ENCODE measurements at regions not wholly inside any gene's neighbourhood (a gene's known extent, or its start where the extent isn't known, plus 50 kb on each side); places are given as distances from the start of the nearest gene placed in this dataset.

DNA sequence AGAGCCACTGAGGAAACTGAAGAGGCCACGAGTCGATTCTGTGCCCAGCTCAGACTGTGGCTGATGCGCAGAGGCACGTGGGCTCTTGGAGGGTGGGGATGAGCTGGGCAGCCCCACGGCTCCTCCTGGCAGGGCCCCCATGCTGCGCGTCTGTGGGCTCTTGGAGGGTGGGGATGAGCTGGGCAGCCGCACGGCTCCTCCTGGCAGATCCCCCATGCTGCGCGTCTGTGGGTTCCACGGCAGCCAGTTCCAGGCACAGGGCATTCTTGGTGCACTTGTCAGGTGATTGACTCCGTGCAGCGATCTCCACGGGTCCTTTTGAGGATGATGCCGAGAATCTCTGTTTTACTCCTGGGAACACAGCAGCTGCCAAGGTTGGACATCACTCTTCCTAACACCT is 138.1 kb upstream of the ZNF236 start:
- DNase-seq, result no peak

DNA sequence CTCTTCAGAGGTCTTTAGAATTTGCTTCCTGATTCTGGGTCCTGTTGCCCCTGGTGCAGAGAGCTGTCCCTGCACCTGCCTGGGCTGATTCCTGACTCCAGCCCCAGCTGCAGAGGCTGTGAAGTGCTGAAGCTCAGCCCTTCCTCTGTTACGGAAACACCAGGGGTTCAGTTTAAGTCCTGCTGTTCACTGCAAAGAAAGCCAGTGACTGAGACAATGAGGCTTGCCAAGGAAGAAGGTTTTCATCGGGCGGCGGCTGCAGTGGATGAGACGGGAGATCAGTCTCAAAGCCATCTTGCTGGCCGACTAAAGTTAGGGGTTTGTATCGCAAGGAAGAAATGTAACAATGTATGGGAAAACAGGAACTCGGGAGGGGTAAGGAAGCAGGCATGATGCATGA is 142.4 kb upstream of the ZNF236 start:
- DNase-seq, result no peak

DNA sequence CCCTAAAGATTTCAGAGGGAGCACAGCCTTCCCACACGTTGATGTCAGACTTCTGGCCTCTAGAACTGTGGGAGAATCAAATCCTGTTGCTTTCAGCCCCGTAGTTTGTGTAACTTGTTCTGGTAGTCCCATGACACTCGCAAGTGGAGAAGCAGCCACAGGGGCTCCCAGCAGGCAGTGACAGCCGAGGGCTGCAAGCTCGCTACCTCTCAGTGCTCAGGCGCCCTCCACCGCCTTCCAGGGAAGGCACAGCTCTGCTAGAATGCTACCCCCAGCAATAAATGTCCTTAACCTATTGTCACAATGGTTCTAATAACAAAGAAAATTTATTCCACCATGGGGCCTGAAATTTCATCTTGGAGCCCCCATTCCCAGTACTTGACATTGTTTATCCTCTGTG is 143.1 kb upstream of the ZNF236 start:
- DNase-seq, result no peak

DNA sequence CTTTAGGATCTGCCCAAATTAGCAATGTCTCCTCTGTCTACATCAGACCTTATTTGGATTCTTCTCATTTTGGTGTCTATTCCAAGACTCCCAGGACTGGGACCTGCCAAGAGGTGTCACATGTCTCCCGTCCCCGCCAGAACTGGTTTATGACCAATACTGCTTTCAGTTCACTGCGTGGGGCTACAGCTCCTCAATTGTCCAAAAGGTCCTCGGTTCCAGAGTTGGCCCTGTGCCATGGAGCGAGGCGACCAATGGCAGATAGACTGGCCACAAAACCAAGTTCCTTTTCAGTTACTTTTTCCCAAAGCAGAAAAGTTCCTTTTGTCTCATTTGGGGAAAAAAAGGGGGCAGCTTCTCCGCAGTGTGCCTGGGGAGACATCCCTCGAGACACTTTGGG is 144.1 kb upstream of the ZNF236 start:
- no peak for DNase-seq

DNA sequence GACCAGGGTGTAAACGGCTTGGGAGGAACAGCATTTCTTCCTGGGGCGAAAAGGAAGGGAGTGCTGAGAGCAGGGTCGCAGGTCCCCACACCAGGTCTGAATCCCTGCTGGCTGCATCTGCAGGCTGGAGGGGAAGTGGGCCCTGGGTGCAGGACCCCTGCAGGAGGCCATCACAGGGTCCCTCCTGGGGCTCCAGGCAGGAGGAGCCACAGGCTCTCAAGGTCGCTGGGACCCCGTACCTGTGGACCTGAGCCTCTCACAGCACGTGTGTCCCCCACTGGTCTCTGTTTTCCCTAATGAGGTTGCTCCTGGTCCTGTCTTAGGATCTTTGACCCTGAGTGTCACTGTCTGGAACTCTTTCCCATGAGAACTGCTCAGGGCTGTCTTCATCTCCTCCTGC is 147.8 kb upstream of the ZNF236 start:
- DNase-seq, result no peak

DNA sequence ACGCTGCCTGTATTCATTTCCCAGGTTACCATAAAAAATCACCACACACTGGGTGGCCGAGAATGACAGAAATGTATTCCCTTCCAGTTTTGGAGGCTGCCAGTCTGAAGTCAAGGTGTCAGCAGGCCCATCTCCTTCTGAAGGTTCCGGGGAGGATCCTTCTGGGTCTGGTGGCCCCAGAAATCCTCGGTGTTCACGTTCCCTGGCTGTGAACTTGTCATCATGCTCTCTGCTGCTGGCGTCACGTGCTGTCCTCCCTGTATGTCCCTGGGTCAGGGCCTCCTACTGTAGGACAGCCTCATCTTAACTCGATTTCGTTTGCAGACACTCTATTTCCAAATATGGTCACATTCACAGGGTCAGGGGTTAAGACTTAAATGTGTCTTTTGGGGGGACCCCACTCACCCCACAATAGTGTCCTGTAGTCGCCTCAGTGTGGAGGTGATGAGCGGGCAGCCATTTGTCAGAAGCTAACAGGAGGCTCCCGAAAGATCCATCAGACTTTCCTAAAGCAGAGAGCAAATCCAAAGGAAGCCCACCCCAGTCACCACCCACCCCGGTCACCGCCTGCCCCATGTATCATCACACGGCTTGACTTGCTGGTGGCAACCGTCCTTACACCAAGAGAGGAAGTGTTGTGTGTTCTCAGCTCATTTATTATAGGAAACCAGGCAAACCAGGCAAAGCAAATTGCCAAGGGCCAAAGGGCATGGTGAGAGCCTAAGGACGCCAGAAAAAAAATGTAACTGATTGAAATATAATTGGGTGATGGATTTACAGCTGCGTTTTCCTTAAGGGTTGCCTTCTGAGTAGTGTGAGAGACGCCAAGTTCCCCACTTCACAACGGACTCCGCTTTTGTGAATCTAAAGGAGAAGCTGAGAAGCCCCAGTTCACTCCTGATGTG is 148.8 kb upstream of the ZNF236 start:
- DNase-seq, result no peak

DNA sequence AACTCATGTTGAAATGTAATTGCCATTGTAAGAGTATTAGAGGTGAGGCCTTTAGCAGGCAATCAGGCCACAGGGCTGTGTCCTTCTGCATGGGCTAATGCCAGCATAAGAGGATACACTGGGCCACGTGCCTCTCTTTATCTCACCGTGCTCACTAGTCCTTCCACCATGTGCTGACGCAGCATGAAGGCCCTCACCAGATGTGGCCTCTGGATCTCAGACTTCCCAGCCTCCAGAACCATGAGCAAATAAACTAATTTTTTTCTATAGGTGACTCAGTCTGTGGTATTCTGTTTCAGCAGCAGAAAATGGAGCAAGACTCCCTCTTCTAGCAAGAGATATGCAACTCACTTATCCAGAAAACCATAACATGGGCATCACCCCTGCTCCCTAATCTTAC is 149.7 kb upstream of the ZNF236 start:
- DNase-seq, result no peak

DNA sequence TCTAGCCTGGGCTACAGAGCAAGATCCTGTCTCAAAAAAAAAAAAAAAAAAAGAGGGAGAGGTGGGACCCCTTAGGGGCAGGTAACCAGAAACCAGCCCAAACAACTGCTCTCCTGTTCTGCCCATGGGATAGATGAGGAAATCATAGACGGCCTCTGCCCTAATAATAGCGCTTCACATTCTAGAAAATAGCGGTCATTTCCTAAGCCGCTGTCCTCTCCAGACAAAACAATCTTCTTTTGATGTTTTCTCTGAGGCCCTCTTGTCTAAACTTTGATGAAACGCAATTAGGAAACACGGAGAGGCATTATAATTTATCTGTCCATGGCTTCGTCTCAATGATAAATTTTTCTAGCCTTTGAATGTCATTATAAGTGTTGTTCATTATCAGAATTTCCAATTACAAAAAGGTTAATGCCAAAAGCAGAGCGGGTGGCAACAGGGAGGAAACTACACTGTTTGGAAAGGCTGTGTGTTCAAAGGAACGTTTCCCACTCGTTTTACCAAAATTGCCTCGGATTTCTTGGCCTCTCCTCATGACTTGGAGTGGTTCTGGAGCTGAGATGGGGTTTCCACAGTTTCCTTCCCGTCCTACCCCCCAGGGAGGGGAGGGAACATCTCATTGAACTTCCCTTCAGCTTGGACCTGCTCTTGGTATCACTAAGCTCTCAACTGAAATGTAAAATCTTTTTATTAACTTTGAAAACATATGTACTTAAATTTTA is 151.6 kb upstream of the ZNF236 start:
- no peak for DNase-seq

DNA sequence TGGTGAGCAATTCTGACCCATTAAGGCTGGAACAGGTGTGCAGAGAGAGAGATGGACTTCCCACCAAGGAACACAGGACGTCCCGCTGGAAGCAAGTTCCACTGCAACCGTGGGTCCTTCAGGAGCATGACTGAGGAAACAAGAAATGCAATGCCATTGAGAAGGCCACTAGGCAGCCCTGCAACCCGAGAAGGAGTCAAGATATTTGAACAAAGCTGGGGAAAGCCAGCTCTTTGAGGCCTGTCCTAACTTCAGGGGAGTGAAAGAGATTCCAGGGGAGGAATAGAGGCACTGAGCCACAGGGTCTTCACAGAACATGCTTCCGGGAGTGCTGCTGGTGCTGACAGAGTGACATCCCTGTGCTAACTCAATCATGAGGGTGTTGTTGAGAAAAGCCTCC is 153.8 kb upstream of the ZNF236 start:
- DNase-seq, result no peak

DNA sequence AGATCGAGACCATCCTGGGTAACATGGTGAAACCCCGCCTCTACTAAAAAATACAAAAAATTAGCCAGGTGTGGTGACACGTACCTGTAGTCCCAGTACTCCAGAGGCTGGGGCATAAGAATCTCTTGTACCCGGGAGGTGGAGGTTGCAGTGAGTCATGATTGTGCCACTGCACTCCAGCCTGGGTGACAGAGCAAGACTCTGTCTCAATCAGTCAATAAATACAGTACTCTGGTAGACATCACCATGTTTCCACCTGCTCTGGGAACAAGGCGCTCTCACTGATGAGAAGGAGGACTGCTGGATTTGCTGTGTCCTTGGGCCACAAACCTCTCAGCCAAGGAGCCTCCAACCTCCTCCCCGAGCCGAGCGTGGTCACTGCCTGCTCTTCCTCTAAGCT is 154.2 kb upstream of the ZNF236 start:
- no peak for DNase-seq

DNA sequence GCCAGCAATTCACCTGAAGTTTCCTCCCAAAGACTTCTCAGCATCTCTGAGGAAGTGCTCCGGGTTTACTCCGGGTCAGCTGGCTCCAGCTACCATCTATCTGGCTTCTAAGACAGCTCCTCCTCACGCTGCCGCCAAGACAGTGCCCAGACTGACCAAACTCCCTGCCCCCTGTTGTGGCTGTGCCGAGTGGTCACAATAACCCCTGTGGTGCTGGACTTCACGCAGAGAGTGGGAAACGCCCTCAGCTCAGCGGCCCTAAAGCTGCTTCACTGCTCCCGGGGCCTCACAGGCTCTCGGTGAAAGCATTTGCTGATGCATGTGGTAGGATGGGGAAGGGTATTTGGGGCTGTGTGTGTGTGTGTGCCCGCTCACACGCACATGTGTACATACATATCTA is 154.8 kb upstream of the ZNF236 start:
- DNase-seq, result no peak

DNA sequence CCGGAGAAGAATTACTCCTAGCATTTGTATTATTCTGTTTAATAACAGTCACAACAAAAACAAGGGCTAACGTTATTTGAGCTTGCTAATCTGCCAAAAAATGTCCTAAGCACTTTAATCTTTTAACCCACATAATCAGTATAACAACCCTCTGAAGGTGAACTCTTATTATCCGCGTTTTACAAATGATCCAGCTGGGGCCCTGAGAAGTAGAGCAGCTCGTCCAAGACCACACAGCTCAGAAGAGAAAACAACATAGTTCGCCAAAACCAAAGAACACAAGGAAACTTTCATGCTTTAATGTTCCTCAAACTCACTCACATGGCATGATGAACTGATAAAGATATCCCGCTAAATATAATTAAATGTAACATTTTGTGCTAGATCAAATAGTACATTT is 159.7 kb upstream of the ZNF236 start:
- no peak for DNase-seq

DNA sequence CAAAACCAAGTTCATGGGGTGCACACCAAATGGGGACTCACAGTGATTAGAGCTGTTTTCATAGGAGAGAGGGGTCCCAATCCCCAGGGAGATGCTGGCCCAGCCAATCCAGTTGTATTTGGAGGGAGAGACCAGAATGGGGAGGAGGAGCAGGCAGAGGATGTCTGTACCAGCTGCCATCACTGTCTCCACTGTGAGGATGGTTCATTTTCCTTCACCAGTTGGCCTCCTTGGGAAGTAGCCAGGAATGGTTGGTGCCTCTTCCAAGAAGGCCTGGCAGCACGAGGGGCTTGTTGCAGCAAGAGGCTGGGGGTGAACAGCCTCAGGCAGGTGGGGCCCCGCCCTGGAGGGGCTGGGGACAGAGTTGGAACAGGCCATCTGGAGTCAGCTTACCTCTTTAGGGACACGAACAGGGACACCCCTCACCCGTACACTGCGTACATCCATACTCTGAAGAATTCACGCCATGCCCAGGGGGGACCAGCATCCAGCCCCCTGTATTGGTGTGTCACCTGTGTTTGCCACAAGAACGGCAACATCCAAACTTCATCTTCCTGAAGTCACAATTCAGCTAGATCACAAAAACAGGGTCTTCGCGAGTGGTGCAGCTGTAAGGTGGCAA is 161.7 kb upstream of the ZNF236 start:
- DNase-seq, result no peak

DNA sequence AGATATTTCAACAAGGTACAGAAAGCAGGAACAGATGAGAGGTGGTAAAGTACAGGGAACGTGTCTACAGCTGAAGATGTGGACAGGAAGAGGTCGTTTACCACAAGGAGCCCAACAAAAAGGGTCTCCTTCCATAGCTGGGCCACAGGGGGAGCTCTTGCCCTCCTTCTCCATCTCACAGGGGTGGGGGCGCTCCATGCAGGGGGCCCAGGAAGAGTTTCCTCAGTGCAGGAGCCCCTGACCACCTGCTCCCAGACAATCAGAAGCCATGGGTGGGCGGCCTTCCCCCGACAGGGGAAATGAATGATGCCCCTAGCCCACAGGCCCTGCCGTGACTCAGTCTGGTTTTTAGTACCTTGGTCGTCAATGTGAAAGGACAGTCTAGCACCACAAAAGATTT is 163.6 kb upstream of the ZNF516 start:
- DNase-seq, result peak; percentile 16

DNA sequence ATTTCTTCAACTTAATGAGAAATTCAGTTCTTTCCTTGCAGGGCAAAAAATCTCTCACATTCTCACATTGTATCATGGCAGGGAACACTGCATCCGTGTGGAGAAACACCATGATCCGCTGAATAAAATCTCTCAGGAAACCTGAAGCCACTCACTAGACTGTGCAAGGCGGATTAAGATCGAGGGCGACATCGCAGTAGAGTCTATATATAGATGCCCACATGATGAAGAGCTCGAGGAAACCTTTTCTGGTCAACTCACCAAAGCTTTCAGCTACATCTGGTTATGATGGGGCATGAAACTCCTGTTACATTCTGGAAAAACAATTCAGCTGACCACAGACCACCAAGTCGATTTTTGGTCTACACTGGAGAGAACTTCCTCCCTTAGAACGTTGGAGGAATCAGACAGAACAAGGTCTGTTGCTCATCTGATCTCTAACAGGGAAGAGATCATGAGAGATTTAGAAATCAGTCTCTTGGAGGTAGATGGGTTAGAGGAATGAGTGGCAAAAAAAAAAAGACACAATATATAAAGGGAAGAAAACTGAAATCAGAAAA is 162.9 kb upstream of the ZNF516 start:
- no peak for DNase-seq

DNA sequence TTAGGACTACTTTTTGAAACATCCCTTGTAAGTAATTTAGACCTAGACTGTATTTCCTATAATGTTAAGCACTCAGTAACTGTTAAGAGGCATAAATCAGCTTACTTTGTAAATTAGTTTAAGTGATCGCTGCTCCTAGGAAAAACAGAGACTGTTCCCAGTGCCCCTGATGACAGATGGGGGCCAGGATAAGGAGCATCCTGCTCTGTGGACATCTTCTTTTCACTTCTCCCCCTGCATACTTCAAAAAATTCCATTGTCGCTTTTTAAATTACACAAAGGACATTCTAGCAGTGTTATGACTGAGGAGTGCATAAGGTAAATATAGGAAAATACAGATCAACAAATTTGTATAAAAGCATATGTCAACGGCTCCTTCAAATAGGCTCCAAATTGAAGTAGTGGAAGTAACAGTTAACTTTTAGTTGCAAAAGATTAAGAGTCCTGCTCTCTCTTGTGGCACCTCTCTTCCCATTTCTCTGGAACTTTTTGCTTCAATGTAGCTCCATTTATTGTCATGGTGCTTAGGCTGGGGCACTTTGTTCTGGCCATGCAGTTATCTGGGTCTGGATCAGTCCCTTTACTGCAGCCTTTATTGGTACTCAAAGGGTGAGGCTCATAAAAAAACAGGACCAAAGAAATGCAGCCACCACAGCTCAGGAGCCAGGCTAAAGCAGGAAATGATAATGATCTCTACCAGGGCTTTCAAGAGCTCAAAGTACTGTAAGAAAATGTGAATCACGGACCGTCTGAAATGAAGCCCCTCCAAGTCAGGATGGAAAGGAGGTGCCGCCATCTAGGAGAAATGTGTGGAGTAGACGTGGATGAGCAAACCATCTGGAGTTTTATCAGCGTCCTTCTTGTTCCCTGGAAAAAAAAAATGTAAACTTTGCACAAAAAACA is 162.1 kb upstream of the ZNF516 start:
- DNase-seq, result no peak

DNA sequence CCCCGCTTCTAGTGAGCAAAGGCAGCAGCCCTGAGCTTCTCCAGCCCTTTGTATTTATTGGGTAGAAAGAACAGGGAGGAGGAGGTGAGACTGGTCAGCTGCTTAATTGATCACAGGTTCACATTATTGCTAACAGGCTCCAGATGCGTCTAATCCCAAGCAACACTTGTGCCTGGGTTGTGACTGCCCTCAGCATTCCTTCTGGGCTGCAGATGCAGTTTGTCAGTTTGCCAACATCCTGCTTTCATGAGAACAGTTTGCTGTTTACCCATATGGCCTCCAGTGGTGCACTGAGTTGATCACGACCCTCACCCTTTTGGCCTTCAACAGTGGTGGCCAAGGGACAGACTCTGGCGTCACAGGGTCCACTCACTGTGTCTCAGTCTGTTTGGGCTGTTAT is 159.5 kb upstream of the ZNF516 start:
- no peak for DNase-seq

DNA sequence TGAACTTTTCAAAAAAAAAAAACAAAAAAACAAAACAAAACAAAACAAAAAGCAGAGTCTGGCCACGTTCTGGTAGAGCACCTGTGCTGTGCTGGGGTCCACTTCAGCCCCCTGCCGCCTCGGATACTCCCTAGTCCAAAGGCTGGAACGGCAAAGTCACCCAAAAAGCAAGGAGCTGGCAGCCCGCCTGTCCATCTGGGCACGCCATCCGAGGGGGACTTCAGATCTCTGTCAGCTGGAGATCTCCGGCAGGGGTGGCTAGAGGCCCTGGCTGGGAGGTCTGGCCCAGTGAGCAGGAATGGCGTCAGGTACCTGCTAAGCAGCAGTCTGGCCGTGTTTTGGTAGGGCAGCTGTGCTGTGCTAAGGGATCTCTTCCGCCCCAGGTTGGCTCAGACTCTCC is 152.3 kb upstream of the ZNF516 start:
- no peak for DNase-seq

DNA sequence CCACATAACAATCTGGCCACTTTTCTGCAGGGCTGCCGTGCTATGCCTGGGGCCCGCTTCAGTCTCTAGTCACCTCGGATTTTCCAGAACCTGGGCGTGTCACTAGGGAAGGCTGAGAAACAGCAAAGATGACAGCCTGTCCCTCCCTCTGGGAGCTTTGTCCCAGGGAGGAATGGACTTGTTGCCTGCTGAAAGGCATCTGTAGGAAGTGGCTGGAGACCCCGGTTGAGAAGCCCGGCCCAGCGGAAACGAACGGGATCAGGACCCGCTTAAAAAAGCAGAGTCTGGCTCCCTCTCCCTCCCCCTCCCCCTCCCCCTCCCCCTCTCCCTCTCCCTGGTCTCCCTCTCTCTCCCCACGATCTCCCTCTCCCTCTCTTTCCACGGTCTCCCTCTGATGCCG is 149.5 kb upstream of the ZNF516 start:
- no peak for DNase-seq

DNA sequence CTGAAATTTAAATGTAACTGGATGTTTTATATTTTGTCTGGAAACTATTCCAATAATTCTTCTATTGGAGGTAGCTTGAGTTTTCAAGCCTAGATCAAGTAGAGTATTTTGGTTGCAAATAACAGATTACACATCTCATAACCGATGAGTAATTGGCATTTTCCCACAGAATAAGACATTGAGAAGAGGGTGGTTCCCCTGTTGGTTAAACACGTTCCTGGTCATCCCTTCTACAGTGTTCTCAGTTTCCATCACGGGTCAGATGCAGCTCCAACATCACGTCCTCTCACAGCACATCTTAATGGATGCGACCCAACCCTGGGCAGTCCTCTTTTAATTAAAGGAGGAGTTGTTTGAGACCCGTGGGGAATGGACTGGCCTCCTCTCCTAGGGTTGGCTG is 149.0 kb upstream of the ZNF516 start:
- DNase-seq, result no peak

DNA sequence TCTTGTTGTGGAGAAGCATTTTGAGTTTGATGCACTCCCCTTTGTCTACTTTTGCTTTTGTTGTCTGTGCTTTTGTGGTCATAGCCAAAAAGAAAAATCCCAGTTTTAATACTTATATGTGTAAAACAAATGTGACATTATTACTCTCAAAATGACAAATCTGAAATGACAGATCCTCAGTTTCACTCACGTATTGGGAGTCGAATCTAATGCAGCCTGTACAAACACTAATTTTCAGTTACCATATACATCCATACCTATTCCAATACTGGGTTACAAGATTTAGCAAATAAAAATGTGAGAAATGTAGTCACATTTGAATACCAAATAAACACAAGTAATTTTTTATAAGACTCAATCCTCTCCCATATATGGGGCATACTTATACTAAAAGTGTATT is 148.2 kb upstream of the ZNF516 start:
- DNase-seq, result no peak

DNA sequence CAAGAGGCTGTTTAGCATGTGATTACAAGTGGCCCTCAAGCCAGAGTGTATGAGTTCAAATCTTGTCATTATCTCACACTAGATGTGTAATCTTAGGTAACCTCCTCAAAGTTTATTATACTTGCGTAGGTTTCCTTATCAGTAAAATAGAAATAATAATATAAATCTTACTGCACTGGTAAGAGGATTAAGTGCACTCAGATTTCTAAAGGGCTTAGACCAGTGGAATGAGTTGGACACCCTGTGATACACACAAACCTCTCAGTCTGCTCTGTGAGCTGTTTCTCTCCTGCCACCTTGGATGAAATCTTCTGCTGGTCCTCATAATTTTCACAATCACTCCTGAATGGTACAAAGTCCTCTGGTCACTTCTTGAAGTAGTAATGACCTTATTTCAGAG is 145.4 kb upstream of the ZNF516 start:
- DNase-seq, result no peak

DNA sequence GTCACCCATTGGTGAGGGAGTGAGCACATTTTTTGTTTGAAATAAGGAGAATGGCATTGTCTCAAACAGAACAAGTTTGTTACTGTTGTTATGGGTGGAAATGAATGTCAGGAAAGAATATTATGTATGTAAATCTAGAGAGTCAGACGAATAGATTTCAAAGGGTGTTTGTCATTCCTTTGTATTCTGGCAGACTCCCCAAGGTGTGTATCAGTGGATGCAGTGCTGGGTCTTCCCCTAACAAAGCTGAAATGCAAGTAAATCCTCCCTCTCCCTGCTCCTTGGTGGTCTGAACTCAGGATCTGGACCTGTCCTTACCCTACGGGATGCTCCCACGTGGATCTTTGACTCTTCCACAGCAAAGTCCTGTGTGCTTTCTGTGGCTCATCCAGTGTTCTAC is 139.5 kb upstream of the ZNF516 start:
- no peak for DNase-seq

Measured in suppressor macrophage treated with lipopolysaccharide for 4 hours (primary cell).